OCI-M1 (cell line): ENCODE measurements at regions not wholly inside any gene's neighbourhood (a gene's known extent, or its start where the extent isn't known, plus 50 kb on each side); places are given as distances from the start of the nearest gene placed in this dataset.
A peak's percentile ranks its signal among the peaks of the same experiment; 100 is the strongest.
"Not testable (repeated sequence)": the region's sequence is repeated elsewhere in the genome, so short reads cannot be mapped to it uniquely, and the experiment has no call there.

Experiments used
- DNase-seq: peaks from one replicate; lab custom pipeline; 2025; lab: John Stamatoyannopoulos, UW

DNA sequence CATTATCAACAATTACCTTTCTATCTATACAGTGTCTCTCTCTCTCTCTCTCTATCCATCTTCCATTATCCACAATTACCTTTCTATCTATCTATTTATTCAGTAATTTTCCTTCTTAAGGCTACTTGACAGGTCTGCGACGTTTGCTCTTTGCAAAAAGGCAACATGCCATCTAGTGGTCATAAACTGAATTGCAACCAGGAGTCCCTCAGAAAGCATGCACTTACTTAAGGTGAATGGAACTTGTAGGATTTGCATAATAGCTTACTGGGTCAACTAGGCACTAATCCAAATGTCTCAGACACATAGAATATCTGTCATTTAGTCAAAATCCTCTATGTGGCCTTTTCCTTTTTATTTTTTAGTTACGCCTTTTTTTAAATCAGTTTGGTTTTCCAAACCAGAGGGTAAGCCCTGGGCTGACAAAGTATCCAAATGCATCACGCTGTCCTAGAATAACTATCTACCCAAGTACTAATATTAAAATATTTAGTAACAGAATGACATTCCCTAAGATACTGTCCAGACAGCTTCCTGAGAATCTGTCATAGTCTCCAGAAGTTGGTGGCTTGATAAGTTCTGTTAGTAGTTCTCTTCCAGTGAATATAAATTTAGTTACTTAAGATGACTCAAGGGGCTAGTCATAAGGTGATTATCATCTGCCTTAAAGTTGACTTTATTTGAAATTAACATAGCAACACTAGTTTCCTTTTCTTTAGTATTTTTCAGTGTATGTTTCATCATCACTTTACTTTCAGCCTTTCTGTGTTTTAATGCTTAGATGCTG lies 208.3 kb downstream of the PPP1R3A start:
- peak; percentile 78 for DNase-seq

- DNase-seq, result no peak
Measured at GRCh38 chr7:113705439-113705838, 213.4 kb downstream of the PPP1R3A start.

GRCh38 chr7:113698556-113699220 lies 220.1 kb downstream of the PPP1R3A start:
- peak; percentile 53 for DNase-seq

DNA sequence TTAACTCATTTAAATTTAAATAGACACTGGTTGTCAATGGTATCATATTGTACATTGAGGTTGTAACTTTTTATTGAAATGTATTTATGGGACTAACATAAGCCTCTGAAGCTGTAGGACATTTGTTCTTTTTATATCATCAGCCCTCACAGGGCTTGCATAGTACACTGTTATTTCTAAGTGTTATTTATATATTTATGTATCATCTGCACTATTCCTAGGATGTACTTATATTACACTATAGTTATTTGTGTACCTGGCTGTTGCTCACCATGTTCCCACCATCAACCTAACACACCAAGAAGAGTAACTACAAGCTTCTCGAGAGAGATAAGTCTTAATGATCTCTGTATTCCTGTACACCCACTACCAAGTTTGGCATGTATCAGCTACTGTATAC lies 224.7 kb downstream of the PPP1R3A start:
- DNase-seq, result no peak

GRCh38 chr7:113684165-113684564 lies 234.6 kb downstream of the PPP1R3A start:
- DNase-seq, result no peak

- DNase-seq, result no peak
Measured at GRCh38 chr7:113677811-113678210, 241.0 kb downstream of the PPP1R3A start.

- peak; percentile 3 for DNase-seq
Measured at GRCh38 chr7:113664867-113665266, 253.9 kb downstream of the PPP1R3A start.

GRCh38 chr7:113659416-113659815 lies 259.4 kb downstream of the PPP1R3A start:
- no peak for DNase-seq

- peak; percentile 7 for DNase-seq
Measured at GRCh38 chr7:113657603-113658002, 261.2 kb downstream of the PPP1R3A start.

DNA sequence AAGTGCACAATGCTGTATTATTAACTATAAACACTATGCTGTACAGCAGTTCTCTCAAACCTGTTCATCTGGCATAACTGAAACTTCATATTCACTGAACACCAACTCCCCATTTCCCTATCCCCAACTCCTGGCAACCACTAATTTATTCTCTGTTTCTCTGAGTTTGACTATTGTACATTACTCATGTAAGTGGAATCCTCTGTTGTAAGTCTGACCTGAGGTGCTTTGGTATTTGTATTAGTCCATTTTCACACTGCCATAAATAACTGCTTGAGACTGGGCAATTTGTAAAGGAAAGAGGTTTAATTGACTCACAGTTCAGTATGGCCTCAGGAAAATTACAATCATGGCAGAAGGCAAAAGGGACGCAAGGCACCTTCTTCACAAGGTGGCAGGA lies 266.3 kb downstream of the PPP1R3A start:
- DNase-seq, result no peak

DNA sequence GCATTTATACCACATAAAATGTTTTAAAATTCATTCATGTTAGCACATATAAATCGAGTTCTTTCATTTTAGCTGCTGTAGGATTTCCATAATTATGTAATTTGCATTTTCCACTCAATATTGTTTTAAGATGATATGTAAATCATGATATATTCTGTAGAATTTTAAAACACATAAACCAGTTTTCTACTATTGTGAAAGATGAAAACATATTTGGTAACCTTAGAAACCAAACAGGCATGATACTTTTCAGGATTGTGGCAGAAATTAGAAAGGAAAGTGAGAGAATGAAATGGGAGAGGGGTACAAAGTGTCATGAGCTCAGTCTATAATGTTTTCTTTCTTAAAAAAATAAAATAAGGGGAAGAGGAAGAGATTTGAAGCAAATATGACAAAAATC lies 269.3 kb downstream of the PPP1R3A start:
- no peak for DNase-seq

DNA sequence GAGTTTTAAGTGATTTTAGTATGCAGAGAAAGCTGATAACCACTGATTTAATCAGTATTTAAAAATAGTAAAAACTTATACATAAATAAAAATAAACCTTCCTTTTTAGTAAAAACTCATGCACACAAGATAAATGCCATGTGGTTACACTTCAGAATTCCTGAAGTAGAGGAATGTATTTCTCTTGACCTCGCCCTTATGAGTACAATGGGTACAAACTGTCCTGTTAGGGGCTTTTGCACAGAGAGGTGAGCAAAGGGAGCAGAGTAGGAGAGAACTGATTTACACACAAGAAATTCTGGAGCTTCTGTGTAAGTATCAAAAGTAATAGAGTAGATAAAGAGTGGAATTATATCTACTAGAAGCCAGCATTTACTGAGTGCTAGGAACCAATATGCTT lies 279.6 kb downstream of the PPP1R3A start:
- DNase-seq, result no peak

- peak; percentile 1 for DNase-seq
Measured at GRCh38 chr7:113636727-113637421, 281.9 kb downstream of the PPP1R3A start.

DNA sequence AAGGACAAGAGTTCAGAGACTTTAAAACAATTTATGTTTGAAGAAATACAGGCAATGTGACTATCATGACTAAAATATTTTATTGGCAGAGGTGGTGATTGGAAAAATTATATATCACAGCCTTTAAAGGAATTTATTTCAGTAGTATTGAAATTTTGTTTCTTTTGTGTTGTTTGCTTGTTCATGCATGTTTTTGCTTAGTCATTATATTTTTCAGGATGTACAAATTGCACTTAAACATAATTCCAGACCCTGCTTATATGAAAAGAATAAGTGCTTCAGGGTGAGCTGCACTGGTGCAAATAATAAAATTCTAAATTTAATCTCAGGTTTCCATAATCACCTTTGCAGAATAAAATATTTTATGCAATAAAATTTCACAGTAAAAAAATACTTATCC lies 283.3 kb downstream of the PPP1R3A start:
- DNase-seq, result no peak

DNA sequence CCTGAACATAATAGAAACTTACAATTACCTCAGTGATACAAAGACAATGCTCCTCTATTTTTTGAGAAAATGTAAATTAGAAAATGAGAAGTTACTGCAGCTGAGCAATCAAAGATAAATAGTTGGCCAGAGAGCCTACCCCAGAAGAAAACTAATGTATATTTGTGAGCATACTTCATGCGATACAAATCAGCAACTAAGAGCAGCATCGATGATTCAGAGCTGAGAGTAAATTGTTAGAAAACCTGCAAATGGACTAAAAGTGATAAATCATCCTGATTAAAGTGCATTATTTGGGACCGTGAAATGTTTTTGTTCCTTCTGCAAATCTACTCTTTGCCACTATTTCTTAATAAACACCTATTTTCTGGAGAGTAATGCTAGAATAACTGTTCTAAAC lies 285.7 kb downstream of the PPP1R3A start:
- no peak for DNase-seq

DNA sequence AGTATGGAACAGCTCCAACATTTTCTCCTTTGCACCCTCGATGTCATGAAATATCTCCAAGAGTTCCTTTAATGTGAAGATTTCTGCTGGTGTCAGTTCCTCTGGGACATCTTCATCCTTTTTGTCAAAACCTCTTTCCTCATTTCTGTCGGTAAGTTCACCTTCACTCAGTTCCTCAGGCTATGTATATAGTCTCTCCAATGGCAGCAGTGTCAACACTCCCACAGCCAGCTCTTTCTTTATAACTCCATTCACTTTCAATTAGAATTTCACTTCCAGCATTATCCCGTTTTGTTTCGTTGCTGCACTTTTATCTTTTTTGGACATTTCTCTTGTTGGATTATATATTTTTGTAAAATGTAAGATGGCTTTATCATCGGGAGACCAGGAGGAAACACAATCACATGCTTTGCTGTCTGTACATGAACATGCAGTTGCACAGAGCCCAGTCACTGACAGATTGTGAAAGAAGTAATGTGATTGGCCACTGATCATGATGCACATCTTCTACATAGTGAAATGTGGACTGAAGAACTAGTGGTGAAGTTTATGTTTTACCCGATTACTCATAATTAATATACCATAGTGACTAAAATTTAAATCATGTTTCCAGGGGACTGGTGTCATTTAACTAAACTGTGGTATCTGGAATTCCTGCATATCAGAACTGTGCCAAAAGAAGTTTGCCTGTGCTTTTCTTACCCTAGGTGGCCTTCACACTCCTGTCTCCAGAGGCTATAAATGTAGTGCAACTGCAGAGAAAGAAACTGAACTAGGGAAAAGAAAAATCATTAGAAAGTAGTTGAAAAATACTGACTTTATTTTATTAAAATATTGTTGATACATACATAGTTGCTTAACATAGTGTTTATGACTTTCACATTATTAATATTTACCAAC lies 289.6 kb downstream of the PPP1R3A start:
- peak; percentile 62 for DNase-seq

DNA sequence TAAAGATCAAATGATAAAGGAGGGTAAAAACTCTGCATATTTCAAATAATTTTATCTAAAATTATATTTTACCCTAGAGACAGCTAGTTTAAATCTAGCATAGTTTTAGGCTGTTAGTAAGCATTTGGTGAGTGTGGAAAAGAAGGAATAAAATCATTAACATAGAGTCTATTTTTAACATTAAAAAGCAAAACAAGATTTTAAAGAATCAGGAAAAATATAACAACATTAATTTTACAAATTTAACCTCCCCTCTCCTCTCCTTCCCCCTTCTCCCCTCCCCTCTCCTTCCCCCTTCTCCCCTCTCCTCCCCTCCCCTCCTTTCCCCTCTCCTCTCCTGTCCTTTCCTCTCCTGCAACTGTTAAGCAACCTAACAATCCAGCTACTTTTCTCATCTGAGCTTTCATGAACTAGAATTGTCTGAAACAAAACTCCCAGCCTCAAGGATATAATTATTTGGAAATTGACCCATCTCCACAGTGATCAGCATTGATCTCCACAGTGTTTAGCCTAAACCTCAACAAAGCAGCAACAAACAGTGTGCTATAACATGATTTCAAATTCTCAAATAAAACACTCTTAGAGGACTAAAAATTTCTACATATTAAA lies 293.2 kb downstream of the PPP1R3A start:
- no peak for DNase-seq

DNA sequence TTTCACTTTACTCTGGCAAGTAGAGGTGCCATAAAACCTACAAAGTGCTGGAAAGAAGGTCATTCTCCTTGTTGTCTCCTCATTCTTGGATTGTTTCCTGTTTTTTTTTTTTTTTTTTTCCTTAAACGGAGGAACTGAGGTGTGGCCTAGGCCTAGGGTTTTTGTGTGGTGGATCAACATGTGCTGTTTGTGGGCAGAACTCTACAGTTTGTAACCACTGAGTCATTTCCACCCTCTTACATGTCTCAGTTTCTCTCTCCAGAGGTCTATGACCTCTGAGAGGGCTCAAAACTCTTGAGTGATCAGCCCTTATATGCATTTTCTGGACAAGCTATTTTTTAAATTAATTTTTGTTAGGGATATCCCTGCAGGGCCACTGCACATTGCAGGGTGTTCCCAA lies 296.0 kb downstream of the PPP1R3A start:
- DNase-seq, result no peak

GRCh38 chr7:113610572-113610971 lies 308.2 kb downstream of the PPP1R3A start:
- no peak for DNase-seq

GRCh38 chr7:113608782-113609181 lies 310.0 kb downstream of the PPP1R3A start:
- no peak for DNase-seq

GRCh38 chr7:113606325-113606724 lies 312.5 kb downstream of the PPP1R3A start:
- DNase-seq, result no peak

DNA sequence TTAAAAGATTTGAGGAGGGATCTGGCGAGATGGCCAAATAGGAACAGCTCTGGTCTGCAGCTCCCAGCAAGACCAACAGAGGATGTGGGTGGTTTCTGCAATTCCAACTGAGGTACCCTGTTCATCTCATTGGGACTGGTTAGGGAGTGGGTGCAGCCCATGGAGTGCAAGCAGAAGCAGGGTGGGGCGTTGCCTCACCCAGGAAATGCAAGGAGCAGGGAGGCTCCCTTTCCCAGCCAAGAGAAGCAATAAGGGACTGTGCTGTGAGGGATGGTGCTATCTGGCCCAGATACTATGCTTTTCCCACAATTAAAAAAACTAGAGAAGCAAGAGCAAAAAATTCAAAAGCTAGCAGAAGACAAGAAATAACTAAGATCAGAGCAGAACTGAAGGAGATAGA lies 318.4 kb downstream of the PPP1R3A start:
- DNase-seq, result not testable (repeated sequence)
